Ishikawa (cell line): ENCODE measurements at regions not wholly inside any gene's neighbourhood (a gene's known extent, or its start where the extent isn't known, plus 50 kb on each side); places are given as distances from the start of the nearest gene placed in this dataset.

Experiments used
- CEBPB ChIP-seq: IDR thresholded peaks from 2 replicates; pipeline ENCODE4 v1.6.1; 2012
- CREB1 ChIP-seq: IDR thresholded peaks from 2 replicates; pipeline ENCODE4 v1.6.1; 2012; ENCODE audit warnings: low read depth
- EGR1 ChIP-seq: IDR thresholded peaks from 2 replicates; pipeline ENCODE4 v1.6.1; 2012
- RAD21 ChIP-seq: IDR thresholded peaks from 2 replicates; pipeline ENCODE4 v1.6.1; 2012; ENCODE audit warnings: low read depth
- TEAD4 ChIP-seq: IDR thresholded peaks from 2 replicates; pipeline ENCODE4 v1.6.1; 2012
- TF ChIP-seq, protein P1 (sequence below): IDR thresholded peaks from 2 replicates; pipeline ENCODE4 v1.6.1; 2012

DNA sequence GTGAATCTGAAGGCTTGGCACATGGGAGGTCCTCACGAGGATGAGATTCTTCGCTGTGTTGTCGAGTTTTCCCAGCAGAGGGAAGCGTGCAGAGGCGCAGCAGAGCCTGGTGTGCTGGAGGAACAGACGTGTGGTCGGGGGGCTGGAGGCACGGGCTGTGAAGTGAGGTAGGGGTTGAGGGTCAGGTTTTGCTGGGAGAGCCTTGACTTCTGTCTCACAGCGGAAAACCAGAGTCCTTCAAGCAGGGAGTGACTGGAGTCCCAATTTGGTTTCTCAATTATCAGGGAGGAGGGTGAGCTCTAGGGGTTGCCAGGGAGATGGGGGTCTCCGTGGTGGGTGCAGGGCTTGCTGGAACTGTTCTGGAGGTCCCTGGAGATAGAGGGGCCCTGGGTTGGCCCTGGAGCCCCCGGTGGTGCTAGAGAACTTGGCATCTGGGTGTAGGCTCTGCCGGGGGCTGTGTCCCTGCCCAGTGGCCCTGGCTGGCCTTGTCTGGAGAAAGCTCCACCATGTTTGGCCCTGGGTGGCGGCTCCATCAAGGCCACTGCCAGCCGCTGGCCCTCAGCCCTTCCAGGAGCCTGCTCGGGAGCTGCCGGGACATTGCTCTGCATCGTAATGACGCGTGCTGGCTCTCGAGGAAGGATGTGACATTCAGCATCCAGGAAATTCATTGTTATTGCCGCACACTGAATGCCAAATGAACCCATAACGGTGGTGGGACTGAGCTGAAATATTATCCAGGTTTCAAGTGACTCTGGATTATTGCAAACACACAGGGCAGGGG, 215.7 kb downstream of the KIF26A start:
- no peak for TF ChIP-seq EGR1
- no peak for TF ChIP-seq CEBPB
- no peak for TF ChIP-seq RAD21
- TF ChIP-seq CREB1, result no peak
- TF ChIP-seq TEAD4, result no peak
- TF ChIP-seq, protein P1, sequence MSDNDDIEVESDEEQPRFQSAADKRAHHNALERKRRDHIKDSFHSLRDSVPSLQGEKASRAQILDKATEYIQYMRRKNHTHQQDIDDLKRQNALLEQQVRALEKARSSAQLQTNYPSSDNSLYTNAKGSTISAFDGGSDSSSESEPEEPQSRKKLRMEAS, result no peak
